ENCODE measurements at regions not wholly inside any gene's neighbourhood (a gene's known extent, or its start where the extent isn't known, plus 50 kb on each side); places are given as distances from the start of the nearest gene placed in this dataset.

- H3K36me3 ChIP-seq: no peaks in the 10 kb centered on the region
- peaks cover 0 to 9% (median 0%) of the 10 kb centered on the region in 8 donors for H3K9me3 ChIP-seq
- no peaks in the 10 kb centered on the region for H3K27me3 ChIP-seq (replicated peaks in 1 of 7)
- no peak for DNase-seq
- no peak for TF ChIP-seq POLR2AphosphoS5 (IDR thresholded peaks at IDR 0.05)
- no peak for TF ChIP-seq CTCF (IDR thresholded peaks at IDR 0.05 in 8 of 11, conservative IDR thresholded peaks at IDR 0.05 in 3 of 11)
- TF ChIP-seq POLR2A (IDR thresholded peaks at IDR 0.05): no peak
- intact Hi-C loops (cut with DNase I; ENCODE audit: low total_unique reads): no loop called here
- no peak overlapping the region for H3K4me3 ChIP-seq
- H3K27ac ChIP-seq: no peak overlapping the region
- H3K4me1 ChIP-seq: no peaks in the 10 kb centered on the region
- 82 to 95% (median 90%) methylated on average over 2 of the region's 2 CpGs for WGBS, 5 donors
Measured at GRCh38 chr4:126250006-126250405, 935.3 kb downstream of the FAT4 start.

DNA sequence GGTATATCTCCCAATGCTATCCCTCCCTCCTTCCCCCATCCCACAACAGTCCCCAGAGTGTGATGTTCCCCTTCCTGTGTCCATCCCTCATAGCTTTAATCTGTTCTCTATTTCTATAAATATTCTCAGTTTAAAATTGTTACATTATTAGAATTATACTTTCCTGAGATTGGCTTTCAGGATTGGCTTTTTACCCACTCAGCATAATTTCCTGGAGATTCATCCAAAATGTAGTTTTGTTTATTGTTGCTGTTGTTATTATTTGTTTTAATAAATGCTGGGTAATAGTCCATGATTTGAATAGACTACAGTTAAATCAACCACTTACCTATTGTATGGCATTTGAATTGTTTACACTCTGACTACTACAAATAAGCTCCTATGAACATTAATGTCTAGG, 936.4 kb downstream of the FAT4 start:
- TF ChIP-seq POLR2AphosphoS5 (IDR thresholded peaks at IDR 0.05): no peak
- no peak for TF ChIP-seq CTCF (IDR thresholded peaks at IDR 0.05 in 8 of 11, conservative IDR thresholded peaks at IDR 0.05 in 3 of 11)
- Histone ChIP-seq H3K4me3 (no peak overlapping the region), H3K36me3 (no peaks in the 10 kb centered on the region), H3K9me3 (peaks cover 0 to 11% (median 2%) of the 10 kb centered on the region in 8 donors), H3K27me3 (replicated peaks in 1 of 7) (no peaks in the 10 kb centered on the region), H3K27ac (no peak overlapping the region), H3K4me1 (no peaks in the 10 kb centered on the region)
- intact Hi-C loops (cut with DNase I; ENCODE audit: low total_unique reads): no loop called here
- DNase-seq: no peak

- no peak for DNase-seq
- Histone ChIP-seq H3K27ac (no peak overlapping the region), H3K4me3 (no peak overlapping the region), H3K4me1 (no peaks in the 10 kb centered on the region), H3K27me3 (replicated peaks in 1 of 7) (no peaks in the 10 kb centered on the region), H3K36me3 (no peaks in the 10 kb centered on the region), H3K9me3 (no peaks in the 10 kb centered on the region)
- no peak for TF ChIP-seq POLR2AphosphoS5 (IDR thresholded peaks at IDR 0.05)
- no peak for TF ChIP-seq CTCF (IDR thresholded peaks at IDR 0.05 in 8 of 11, conservative IDR thresholded peaks at IDR 0.05 in 3 of 11)
- TF ChIP-seq POLR2A (IDR thresholded peaks at IDR 0.05): no peak
- intact Hi-C loops (cut with DNase I; ENCODE audit: low total_unique reads): no loop called here
- 68 to 82% (median 77%) methylated on average over 2 of the region's 2 CpGs for WGBS, 5 donors
Measured at GRCh38 chr4:126262665-126263064, 947.9 kb downstream of the FAT4 start.

DNA sequence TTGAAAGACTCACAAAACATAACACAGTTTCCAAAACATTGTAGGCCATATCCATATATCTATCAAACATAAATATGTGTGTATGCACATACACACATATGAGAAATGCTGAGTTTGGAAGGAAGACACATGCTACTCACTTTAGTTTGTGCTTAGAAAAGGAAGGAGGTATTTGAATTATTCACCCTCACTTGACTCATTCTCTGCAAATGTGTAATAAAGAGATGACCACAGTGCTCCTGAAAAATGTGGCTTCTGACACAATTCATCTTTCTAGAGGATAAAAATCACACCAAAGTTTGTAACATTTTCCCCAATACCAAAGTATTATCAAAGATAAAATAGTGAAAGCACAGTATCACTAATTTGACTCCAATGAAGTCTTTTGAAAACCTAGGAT, 950.1 kb downstream of the FAT4 start:
- Histone ChIP-seq H3K9me3 (no peaks in the 10 kb centered on the region), H3K4me3 (no peak overlapping the region), H3K27me3 (replicated peaks in 1 of 7) (no peaks in the 10 kb centered on the region), H3K27ac (no peak overlapping the region), H3K36me3 (no peaks in the 10 kb centered on the region), H3K4me1 (no peaks in the 10 kb centered on the region)
- DNase-seq: no peak
- intact Hi-C loops (cut with DNase I; ENCODE audit: low total_unique reads): no loop called here
- no peak for TF ChIP-seq POLR2AphosphoS5 (IDR thresholded peaks at IDR 0.05)
- TF ChIP-seq POLR2A (IDR thresholded peaks at IDR 0.05): no peak
- TF ChIP-seq CTCF (IDR thresholded peaks at IDR 0.05 in 8 of 11, conservative IDR thresholded peaks at IDR 0.05 in 3 of 11): no peak

All from spleen (tissue), 11 donors.